MCF 10A (cell line): ENCODE measurements at regions not wholly inside any gene's neighbourhood (a gene's known extent, or its start where the extent isn't known, plus 50 kb on each side); places are given as distances from the start of the nearest gene placed in this dataset.
A peak's percentile ranks its signal among the peaks of the same experiment; 100 is the strongest.

Experiments used
- BruUV-seq: library from RNA; stranded (reverse); fragments of 400-500 nt; replicated peaks from 2 replicates; lab custom pipeline; 2021; lab: Mats Ljungman, UMichigan
- CTCF ChIA-PET: fragments of 300-600 bp; sonication (Branson Sonifier 250); formaldehyde crosslinking; extraction: SDS; loops from one replicate; lab custom pipeline; 2021; ENCODE audit warnings: antibody characterized with exemption, inconsistent platforms; lab: Yijun Ruan, JAX
- POLR2A ChIA-PET: fragments of 300-600, 350-650 bp; sonication (Branson Sonifier 250); formaldehyde crosslinking; extraction: SDS; loops from one replicate; lab custom pipeline; 2020; ENCODE audit warnings: antibody characterized with exemption, inconsistent platforms; lab: Yijun Ruan, JAX
- DNase-seq: peaks from one replicate; pipeline ENCODE4 v3.0.0-alpha.2; 2018; ENCODE audit not compliant: unreplicated experiment
- H3K27ac Mint-ChIP-seq: one replicate; pipeline ENCODE4 v1.8.0; 2022; ENCODE audit warnings: mild to moderate bottlenecking, low read depth, mixed read lengths; ENCODE audit not compliant: unreplicated experiment
- H3K27me3 Mint-ChIP-seq: one replicate; pipeline ENCODE4 v1.8.0; 2022; ENCODE audit warnings: mixed read lengths; ENCODE audit not compliant: insufficient read depth, unreplicated experiment
- H3K36me3 Mint-ChIP-seq: one replicate; pipeline ENCODE4 v1.8.0; 2022; ENCODE audit warnings: mild to moderate bottlenecking, moderate library complexity, mixed read lengths; ENCODE audit not compliant: insufficient read depth, unreplicated experiment
- H3K4me1 Mint-ChIP-seq: one replicate; pipeline ENCODE4 v1.8.0; 2022; ENCODE audit warnings: mixed read lengths; ENCODE audit not compliant: insufficient read depth, unreplicated experiment
- H3K4me3 Mint-ChIP-seq: one replicate; pipeline ENCODE4 v1.8.0; 2022; ENCODE audit warnings: mild to moderate bottlenecking, moderate library complexity, mixed read lengths; ENCODE audit not compliant: unreplicated experiment
- H3K9me3 Mint-ChIP-seq: one replicate; pipeline ENCODE4 v1.8.0; 2022; ENCODE audit warnings: mixed read lengths; ENCODE audit not compliant: unreplicated experiment
- intact Hi-C: fragments of 100-400 bp; cut with micrococcal nuclease; formaldehyde crosslinking; loops from 2 replicates; pipeline ENCODE4 v1.14.1; 2022
- TF ChIP-seq, protein P1 (sequence below): fragments of 200-600 bp; IDR thresholded peaks from one replicate; pipeline ENCODE4 v1.8.0; 2022; ENCODE audit warnings: antibody characterized with exemption, mild to moderate bottlenecking; ENCODE audit not compliant: unreplicated experiment

DNA sequence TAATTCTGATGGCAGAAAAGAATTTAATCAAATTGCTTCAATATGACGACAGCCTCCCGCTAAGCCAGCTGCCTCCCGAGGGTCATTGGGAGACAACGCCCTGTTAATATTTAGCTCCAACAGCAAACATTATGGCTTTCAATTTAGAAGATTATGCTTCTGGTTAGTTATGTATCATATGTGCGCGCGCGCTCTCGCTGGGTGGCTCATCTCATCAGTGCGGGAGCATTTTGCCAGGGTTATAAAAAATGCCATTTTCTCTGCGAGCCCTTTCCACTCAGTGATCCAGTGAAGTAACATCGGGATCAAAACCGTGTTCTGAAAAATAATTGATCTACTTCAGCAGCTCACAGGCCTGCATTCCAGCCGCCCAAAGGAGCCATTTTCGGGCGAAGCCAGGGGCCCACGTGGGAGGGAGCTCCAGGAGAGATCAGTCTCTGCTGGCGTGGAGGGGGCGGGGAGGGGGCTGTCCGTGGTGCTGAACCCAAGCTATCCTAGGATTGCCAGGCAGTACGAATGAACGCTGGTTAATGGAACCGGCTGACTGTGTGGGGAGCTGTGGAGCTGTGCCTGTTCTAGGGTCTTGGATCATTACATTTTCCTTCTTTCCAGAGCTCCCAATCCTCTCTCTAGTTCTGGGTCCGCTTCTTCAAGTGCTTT lies 219.1 kb upstream of the ZC3H12A start:
- peak; percentile 34 for DNase-seq
- Mint-ChIP-seq H3K4me1 (no peaks in the 10 kb centered on the region), H3K27me3 (peaks cover 50% of the 10 kb centered on the region), H3K4me3 (no peak overlapping the region), H3K36me3 (no peaks in the 10 kb centered on the region), H3K27ac (no peak overlapping the region), H3K9me3 (no peaks in the 10 kb centered on the region)
- intact Hi-C loops = no loop called here
- ChIA-PET POLR2A (no interaction called here), CTCF (interaction anchor here (0.6 kb wide), 2 partner anchors 233 to 306 kb away, joined by 3 read pairs; no protein-coding TSS in a partner anchor)
- BruUV-seq = no TSS peak
- TF ChIP-seq, protein P1, sequence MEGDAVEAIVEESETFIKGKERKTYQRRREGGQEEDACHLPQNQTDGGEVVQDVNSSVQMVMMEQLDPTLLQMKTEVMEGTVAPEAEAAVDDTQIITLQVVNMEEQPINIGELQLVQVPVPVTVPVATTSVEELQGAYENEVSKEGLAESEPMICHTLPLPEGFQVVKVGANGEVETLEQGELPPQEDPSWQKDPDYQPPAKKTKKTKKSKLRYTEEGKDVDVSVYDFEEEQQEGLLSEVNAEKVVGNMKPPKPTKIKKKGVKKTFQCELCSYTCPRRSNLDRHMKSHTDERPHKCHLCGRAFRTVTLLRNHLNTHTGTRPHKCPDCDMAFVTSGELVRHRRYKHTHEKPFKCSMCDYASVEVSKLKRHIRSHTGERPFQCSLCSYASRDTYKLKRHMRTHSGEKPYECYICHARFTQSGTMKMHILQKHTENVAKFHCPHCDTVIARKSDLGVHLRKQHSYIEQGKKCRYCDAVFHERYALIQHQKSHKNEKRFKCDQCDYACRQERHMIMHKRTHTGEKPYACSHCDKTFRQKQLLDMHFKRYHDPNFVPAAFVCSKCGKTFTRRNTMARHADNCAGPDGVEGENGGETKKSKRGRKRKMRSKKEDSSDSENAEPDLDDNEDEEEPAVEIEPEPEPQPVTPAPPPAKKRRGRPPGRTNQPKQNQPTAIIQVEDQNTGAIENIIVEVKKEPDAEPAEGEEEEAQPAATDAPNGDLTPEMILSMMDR = no peak

DNA sequence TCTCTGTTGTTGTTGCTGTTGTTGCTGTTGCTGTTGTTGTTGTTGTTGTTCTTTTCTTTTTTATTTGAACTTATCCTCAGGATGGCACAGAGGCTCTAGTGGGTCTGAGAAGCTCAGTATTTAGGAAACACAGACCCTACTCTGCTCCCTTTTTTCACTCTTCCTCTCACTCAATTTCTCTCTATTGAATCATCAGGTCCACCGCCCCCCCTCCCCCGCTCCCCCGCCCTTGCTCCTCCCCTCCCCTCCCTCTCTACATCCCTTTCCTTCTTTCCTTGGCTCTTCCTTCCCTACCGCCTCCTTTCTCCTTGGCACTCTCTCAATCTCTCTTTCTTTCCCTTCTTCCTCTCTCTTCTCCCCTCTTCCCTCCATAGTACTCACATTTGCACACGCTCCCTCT lies 218.5 kb upstream of the ZC3H12A start:
- TF ChIP-seq, protein P1 = no peak
- Mint-ChIP-seq H3K27me3 (peaks cover 52% of the 10 kb centered on the region), H3K9me3 (no peaks in the 10 kb centered on the region), H3K4me3 (no peak overlapping the region), H3K4me1 (no peaks in the 10 kb centered on the region), H3K27ac (no peak overlapping the region), H3K36me3 (no peaks in the 10 kb centered on the region)
- CTCF ChIA-PET = no interaction called here
- POLR2A ChIA-PET = no interaction called here
- intact Hi-C loops = no loop called here
- BruUV-seq = no TSS peak
- DNase-seq = no peak

DNA sequence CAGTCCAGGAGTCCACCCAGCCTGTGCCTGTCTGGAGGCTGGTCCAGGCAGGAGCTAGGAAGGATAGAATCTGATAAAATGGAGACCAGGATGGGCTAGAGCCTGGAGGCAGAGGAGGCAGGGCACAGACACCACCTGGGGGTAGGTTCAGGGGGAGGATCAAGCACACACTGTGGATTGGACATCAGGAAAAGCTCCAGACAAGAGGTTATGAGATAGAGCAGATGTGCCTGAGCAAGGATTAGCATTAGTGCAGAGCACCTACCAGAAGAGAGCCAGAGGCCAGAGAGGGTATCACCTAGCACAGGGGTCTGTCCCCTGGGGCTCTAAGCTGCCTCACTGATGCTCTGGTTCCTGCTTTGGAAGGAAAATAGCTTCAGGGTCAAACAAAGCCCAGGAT lies 216.7 kb upstream of the ZC3H12A start:
- peaks cover 64% of the 10 kb centered on the region for H3K27me3 Mint-ChIP-seq
- no peak overlapping the region for H3K4me3 Mint-ChIP-seq
- ChIA-PET CTCF (no interaction called here), POLR2A (no interaction called here)
- TF ChIP-seq, protein P1 = no peak
- intact Hi-C loops = no loop called here
- no peaks in the 10 kb centered on the region for H3K4me1 Mint-ChIP-seq
- no TSS peak for BruUV-seq
- no peaks in the 10 kb centered on the region for H3K9me3 Mint-ChIP-seq
- no peaks in the 10 kb centered on the region for H3K36me3 Mint-ChIP-seq
- DNase-seq = no peak
- no peak overlapping the region for H3K27ac Mint-ChIP-seq

DNA sequence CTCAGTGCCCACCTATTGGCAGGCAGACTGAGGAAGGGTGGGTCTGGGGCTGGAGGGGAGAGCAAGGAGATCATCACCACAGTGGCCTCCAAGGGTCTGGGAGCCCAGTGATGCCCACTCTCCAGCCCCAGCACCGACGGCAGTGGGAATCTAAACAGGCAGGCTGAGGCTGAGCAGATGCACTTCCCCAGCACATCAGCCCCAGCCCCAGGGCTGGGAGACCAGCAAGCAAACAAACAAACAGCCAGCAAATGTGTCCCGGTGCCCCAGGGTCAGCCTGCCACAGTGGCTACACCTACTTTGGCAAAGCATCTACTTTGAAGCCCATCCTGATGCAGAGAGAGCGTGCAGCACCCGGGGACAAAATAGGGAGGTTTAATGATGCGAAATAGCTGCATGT lies 216.3 kb upstream of the ZC3H12A start:
- Mint-ChIP-seq H3K27ac (no peak overlapping the region), H3K4me1 (no peaks in the 10 kb centered on the region), H3K27me3 (peaks cover 67% of the 10 kb centered on the region), H3K9me3 (no peaks in the 10 kb centered on the region), H3K36me3 (no peaks in the 10 kb centered on the region), H3K4me3 (no peak overlapping the region)
- intact Hi-C loops = no loop called here
- TF ChIP-seq, protein P1 = no peak
- no peak for DNase-seq
- ChIA-PET POLR2A (no interaction called here), CTCF (interaction anchor here (0.9 kb wide), 1 partner anchor 682 kb away, joined by 3 read pairs; no protein-coding TSS in a partner anchor)
- no TSS peak for BruUV-seq
